ENCODE measurements at regions not wholly inside any gene's neighbourhood (a gene's known extent, or its start where the extent isn't known, plus 50 kb on each side); places are given as distances from the start of the nearest gene placed in this dataset.

DNA sequence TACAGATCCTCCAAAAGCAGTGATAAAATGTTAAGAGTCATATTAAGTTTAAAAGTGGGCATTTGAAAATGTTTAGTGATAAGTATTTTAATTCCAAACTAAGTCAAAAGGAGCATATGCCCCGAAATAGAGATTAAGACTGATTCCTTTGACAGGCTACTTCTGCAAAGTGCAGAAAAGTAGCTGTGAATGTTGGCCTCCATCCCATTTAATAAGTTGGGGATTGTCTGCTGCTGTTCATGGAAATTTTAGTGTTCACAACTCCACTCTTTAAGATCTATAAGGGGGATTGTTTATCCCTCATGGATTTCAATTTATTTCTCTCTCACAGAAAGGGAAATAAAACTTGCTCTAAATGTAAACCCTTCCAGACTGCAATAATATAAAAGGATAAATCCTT is 278.3 kb downstream of the KCTD12 start:
- no peak overlapping the region for H3K27ac ChIP-seq
- H3K4me1 ChIP-seq: no peaks in the 10 kb centered on the region
- H3K79me2 ChIP-seq: no peaks in the 10 kb centered on the region
- TF ChIP-seq, protein P1, sequence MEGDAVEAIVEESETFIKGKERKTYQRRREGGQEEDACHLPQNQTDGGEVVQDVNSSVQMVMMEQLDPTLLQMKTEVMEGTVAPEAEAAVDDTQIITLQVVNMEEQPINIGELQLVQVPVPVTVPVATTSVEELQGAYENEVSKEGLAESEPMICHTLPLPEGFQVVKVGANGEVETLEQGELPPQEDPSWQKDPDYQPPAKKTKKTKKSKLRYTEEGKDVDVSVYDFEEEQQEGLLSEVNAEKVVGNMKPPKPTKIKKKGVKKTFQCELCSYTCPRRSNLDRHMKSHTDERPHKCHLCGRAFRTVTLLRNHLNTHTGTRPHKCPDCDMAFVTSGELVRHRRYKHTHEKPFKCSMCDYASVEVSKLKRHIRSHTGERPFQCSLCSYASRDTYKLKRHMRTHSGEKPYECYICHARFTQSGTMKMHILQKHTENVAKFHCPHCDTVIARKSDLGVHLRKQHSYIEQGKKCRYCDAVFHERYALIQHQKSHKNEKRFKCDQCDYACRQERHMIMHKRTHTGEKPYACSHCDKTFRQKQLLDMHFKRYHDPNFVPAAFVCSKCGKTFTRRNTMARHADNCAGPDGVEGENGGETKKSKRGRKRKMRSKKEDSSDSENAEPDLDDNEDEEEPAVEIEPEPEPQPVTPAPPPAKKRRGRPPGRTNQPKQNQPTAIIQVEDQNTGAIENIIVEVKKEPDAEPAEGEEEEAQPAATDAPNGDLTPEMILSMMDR (IDR thresholded peaks at IDR 0.05): no peak
- no peak overlapping the region for H3K4me2 ChIP-seq (ENCODE audit: low read length)
- no peak overlapping the region for H3K4me3 ChIP-seq (ENCODE audit: low read depth, low read length)
- H3K9me3 ChIP-seq (ENCODE audit: control insufficient read depth, low read length): no peaks in the 10 kb centered on the region
- no peak overlapping the region for H2AFZ ChIP-seq
- H3K9ac ChIP-seq: no peak overlapping the region
- no peaks in the 10 kb centered on the region for H3K36me3 ChIP-seq (ENCODE audit: control insufficient read depth, insufficient read depth, low read length)
- no peaks in the 10 kb centered on the region for H3K27me3 ChIP-seq (ENCODE audit: control insufficient read depth, insufficient read depth, low read length)

DNA sequence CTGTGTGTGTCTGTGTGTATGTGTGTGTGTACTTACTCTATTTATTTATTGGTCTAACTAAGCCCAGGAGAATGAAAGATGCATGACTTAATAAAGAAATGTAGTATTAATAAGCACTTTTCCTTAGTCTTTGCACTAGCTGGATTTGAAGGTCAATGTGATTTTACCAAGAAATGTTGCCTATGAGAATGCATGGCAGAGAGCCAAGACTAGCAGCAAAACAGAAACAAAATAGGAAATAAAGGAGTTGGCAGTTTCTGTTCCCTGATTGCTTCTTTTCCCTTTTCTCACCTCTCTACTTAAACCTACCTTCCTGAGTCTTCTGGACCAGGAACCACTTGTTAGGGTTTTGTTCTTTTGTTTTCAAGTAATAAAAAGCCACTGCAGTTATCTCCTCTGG is 286.1 kb downstream of the KCTD12 start:
- Histone ChIP-seq H3K79me2 (no peaks in the 10 kb centered on the region), H3K9me3 (ENCODE audit: control insufficient read depth, low read length) (no peaks in the 10 kb centered on the region), H3K4me1 (no peaks in the 10 kb centered on the region), H3K27ac (no peak overlapping the region), H3K4me3 (ENCODE audit: low read depth, low read length) (no peak overlapping the region), H3K36me3 (ENCODE audit: control insufficient read depth, insufficient read depth, low read length) (no peaks in the 10 kb centered on the region), H3K27me3 (ENCODE audit: control insufficient read depth, insufficient read depth, low read length) (no peaks in the 10 kb centered on the region), H3K4me2 (ENCODE audit: low read length) (no peak overlapping the region), H3K9ac (no peak overlapping the region), H2AFZ (no peak overlapping the region)
- TF ChIP-seq, protein P1 (IDR thresholded peaks at IDR 0.05): no peak

DNA sequence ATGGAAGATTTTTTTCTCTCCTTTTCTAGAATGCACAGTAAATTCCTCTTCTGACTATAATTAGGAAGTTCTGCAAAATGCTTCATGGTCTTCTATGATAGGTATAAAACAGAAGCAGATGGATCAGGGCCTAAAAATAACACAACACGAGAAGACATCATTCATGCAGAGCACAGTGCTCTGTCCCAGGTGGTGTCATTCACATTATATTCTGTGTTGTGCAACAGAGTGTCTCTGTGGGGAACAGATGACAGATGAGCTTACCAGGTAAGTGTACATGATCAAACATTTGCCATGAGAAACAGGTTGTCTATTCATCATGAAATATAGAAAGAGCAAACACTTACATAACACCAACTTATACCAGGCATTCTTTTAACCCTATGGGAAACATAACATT is 288.3 kb downstream of the KCTD12 start:
- H3K4me1 ChIP-seq: no peaks in the 10 kb centered on the region
- H3K4me3 ChIP-seq (ENCODE audit: low read depth, low read length): no peak overlapping the region
- no peak overlapping the region for H3K4me2 ChIP-seq (ENCODE audit: low read length)
- TF ChIP-seq, protein P1 (IDR thresholded peaks at IDR 0.05): no peak
- no peaks in the 10 kb centered on the region for H3K27me3 ChIP-seq (ENCODE audit: control insufficient read depth, insufficient read depth, low read length)
- H3K36me3 ChIP-seq (ENCODE audit: control insufficient read depth, insufficient read depth, low read length): no peaks in the 10 kb centered on the region
- no peaks in the 10 kb centered on the region for H3K79me2 ChIP-seq
- H3K9me3 ChIP-seq (ENCODE audit: control insufficient read depth, low read length): no peaks in the 10 kb centered on the region
- H2AFZ ChIP-seq: no peak overlapping the region
- H3K27ac ChIP-seq: no peak overlapping the region
- no peak overlapping the region for H3K9ac ChIP-seq

DNA sequence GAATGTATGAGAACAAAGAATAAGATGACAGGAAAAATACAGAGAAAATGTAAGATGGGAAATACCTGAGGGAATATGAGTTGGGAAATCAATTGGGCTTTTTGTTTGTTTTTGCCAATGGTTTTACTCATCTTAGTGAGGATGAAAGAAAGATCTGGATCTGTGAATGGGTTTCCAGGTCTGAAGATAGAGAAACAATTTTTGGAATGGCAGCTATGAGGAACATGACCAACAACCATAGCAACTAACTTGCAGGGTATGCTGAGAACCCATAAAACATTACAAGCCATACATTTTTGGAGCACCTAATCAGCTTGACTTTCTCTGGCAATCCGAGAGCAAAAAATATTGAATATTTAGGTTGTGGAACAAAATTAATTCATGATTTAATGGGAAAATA is 290.0 kb downstream of the KCTD12 start:
- Histone ChIP-seq H3K36me3 (ENCODE audit: control insufficient read depth, insufficient read depth, low read length) (no peaks in the 10 kb centered on the region), H2AFZ (no peak overlapping the region), H3K4me2 (ENCODE audit: low read length) (no peak overlapping the region), H3K4me3 (ENCODE audit: low read depth, low read length) (no peak overlapping the region), H3K79me2 (no peaks in the 10 kb centered on the region), H3K4me1 (no peaks in the 10 kb centered on the region), H3K9me3 (ENCODE audit: control insufficient read depth, low read length) (no peaks in the 10 kb centered on the region), H3K9ac (no peak overlapping the region), H3K27ac (no peak overlapping the region), H3K27me3 (ENCODE audit: control insufficient read depth, insufficient read depth, low read length) (no peaks in the 10 kb centered on the region)
- TF ChIP-seq, protein P1 (IDR thresholded peaks at IDR 0.05): no peak

DNA sequence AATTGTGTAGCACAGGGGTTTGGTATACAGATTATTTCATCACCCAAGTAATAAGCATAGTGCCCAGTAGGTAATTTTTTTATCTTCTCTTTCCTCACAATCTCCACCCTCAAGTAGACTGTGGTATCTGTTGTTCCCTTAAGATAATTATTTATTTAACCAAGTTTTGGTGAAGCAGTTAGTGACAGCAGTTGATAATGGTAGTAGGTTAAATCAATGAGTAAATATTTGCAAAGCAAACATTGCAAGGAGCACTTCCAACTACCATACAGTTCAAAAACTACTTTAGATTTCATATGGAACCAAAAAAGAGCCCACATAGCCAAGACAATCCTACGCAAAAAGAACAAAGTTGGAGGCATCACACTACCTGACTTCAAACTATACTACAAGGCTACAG is 291.8 kb downstream of the KCTD12 start:
- TF ChIP-seq, protein P1 (IDR thresholded peaks at IDR 0.05): no peak
- Histone ChIP-seq H3K79me2 (no peaks in the 10 kb centered on the region), H3K4me2 (ENCODE audit: low read length) (no peak overlapping the region), H3K36me3 (ENCODE audit: control insufficient read depth, insufficient read depth, low read length) (no peaks in the 10 kb centered on the region), H3K9me3 (ENCODE audit: control insufficient read depth, low read length) (no peaks in the 10 kb centered on the region), H2AFZ (no peak overlapping the region), H3K27me3 (ENCODE audit: control insufficient read depth, insufficient read depth, low read length) (no peaks in the 10 kb centered on the region), H3K4me3 (ENCODE audit: low read depth, low read length) (no peak overlapping the region), H3K9ac (no peak overlapping the region), H3K4me1 (no peaks in the 10 kb centered on the region), H3K27ac (no peak overlapping the region)

Data from parathyroid adenoma (tissue), 2 donors.